ENCODE measurements at regions not wholly inside any gene's neighbourhood (a gene's known extent, or its start where the extent isn't known, plus 50 kb on each side); places are given as distances from the start of the nearest gene placed in this dataset.
"Not testable (repeated sequence)": the region's sequence is repeated elsewhere in the genome, so short reads cannot be mapped to it uniquely, and the experiment has no call there.

GRCh38 chr2:167790781-167791450 lies 456.5 kb downstream of the STK39 start:
- no peak for FAIRE-seq

GRCh38 chr2:167790189-167790588 lies 457.2 kb downstream of the STK39 start:
- no peak for FAIRE-seq

DNA sequence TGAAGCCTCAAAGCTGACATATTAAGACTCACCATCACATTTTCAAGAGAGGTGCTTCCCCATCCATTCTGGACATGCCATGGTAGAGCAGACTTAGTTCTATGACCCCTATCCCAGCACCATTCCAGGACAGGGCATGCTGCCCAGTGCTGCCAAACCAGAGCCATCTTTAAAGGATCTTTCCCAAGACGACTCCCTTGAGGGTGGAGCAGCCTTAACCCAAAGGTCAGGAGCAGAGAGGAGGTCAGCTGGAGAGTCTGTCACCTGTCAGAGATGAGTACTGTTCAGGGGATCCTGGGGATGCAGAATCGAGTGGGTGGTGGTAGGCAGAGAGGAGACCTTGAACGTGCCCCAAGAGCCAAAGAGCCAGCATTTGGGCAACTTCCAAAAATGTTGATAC lies 459.8 kb downstream of the STK39 start:
- FAIRE-seq: no peak

- FAIRE-seq: no peak
Measured at GRCh38 chr2:167787021-167787420, 460.4 kb downstream of the STK39 start.

DNA sequence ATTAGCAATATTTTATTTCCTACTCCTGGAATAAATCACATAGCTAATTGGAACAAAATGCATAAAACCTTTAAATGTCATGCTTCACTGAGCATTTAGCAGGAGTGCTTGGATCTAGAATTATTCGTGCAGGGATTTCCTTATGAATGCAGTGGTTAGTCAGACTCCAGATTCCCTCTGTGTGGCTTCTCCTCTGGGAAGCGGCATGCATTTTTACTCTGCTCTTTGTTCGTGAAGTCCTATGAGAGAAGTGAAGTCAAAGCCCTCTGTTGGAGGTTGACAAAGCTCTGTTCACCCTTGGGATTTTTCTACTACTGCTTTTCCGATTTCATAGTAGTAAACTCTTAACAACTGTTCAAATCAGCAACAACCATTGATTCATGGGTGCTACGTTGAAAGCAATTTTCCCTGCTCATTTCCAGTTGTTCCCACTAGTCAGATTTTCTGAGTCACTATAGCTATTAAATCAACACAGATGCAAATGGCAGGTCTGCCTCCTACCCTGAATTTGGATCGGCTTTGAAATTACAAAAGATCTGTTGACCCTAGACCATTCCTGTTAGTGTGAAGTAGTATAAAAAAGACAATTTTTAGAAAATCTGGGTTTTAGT lies 461.7 kb downstream of the STK39 start:
- no peak for FAIRE-seq

GRCh38 chr2:167784084-167784425 lies 463.3 kb downstream of the STK39 start:
- no peak for FAIRE-seq

- FAIRE-seq: no peak
Measured at GRCh38 chr2:167783261-167784083, 463.9 kb downstream of the STK39 start.

DNA sequence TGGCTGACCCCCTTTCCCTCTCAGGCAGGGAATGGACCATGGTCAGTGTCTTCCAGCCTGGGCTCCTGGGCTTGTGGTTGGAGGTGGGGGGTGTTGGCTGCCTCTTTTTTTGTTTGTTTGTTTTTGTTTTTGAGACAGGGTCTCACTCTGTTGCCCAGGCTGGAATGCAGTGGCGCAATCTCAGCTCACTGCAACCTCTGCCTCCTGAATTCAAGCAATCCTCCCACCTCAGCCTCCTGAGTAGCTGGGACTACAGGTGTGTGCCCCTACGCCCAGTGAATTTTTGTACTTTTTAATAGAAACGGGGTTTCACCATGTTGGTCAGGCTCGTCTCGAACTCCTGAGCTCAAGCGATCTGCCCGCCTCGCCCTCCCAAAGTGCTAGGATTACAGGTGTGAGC lies 465.8 kb downstream of the STK39 start:
- FAIRE-seq: not testable (repeated sequence)

GRCh38 chr2:167776359-167776758 lies 471.0 kb downstream of the STK39 start:
- no peak for FAIRE-seq

- no peak for FAIRE-seq
Measured at GRCh38 chr2:167771628-167772027, 475.8 kb downstream of the STK39 start.

GRCh38 chr2:167769020-167769419 lies 478.4 kb downstream of the STK39 start:
- FAIRE-seq: no peak

DNA sequence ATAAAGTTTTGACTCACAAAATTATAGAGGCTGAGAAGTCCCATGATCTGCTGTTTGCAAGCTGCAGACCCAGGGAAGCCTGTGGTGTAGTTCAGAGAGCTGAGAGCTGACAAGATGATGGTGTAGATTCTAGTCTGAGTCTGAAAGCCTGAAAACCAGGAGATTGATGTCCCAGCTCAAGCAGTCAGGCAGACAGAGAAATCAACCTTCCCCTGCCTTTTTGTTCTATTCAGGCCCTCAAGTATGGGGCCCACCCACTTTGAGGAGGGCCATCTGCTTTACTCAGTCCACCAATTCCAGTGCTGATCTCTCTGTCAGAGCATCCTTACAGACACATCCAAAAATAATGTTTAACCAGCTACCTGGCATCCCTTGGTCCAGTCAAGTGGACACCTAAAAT lies 479.6 kb downstream of the STK39 start:
- no peak for FAIRE-seq

DNA sequence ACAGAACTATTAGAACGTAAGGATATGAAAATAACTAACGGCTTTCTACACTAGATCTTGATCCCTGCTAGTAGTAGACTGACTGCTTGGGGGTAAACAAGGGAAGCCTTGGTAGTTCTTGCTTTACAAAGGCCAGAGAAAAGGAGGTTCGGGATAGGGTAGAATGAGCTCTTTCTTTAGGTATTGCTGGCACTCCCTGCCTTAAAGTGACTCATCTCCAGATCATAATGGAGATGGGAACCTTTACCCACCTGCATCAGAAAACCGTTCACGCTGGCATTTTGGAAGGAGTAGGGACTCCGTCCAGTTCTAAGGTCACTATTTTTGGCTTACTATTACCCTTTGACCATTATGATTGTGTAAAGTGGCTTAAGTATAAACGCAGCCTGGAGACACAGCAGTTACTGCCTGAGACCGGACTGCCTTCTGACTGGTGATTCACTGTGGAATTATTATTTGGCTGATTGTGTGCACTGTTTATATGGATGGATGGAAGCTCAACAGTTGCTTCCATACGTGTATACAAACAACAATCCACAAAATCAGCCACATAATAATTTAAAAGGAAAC lies 482.5 kb downstream of the STK39 start:
- FAIRE-seq: no peak

DNA sequence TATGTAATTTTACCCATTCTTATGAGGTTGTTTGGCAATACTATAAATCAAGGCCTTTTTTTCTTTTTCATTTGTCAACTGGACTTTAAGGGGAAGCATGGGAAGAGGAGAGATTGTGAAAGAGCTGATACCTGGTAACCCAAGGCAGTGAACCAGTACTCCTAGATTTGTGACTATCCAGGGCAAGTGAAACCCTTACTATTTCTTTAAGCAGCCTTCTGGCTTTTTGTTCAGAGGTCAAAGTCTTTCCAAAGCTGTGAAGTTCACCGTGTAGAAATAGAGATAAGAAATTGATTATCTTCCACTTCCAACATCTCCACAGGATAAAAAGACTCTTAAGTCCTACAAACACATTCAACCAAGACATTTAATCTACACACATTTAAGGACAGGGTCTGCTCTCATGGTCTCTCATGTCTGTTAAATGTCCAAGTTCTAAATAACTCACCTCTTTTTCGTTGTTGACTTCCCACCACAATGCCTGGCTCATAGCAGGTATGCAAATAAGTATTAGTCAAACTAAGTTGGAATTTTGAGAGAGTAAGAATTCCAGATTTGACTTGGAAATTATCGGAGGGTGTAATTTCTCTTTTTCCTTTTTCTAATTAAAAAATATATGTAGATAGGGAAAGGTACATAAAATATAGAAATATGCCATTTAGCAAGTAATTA lies 485.8 kb downstream of the STK39 start:
- FAIRE-seq: no peak

DNA sequence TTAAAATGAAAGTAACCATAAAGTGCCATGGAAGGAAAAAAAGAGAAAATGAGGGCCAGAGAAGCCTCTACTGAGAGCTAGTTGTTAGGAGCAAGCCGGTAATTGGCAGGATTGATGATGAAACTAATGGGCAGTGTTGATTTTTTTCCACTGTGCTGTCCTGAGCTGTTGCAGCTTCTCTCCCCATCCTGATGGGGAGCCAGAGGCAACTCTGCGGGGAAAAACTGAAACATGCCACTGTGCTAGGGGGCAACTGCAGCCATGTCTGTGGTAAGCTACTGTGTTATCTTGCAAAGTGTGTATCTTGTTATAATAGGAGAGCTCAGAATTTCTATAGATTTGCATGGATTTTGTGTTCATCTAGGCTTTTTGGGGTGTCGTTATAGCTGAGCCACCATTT lies 487.9 kb downstream of the STK39 start:
- FAIRE-seq: no peak

GRCh38 chr2:167758292-167758691 lies 489.1 kb downstream of the STK39 start:
- FAIRE-seq: no peak

DNA sequence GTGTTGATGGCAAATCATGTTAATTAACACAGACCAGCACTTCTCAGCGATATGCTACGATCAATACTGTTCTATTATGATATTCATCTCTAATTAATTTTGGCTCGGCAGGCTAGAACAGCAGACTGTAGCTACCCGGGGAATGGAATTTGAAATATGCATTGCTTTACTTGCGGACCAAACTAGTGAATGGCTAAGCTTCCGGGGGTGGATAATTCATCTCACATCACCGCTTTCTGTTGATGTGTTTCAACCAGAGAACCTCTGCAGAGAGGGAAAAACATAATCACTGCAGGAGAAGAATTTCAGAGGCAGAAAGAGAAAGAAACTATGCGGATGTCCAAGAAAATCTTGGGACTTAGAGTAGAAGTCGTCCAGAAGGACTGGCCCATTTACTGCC lies 490.9 kb downstream of the STK39 start:
- no peak for FAIRE-seq

- no peak for FAIRE-seq
Measured at GRCh38 chr2:167753142-167753541, 494.3 kb downstream of the STK39 start.

DNA sequence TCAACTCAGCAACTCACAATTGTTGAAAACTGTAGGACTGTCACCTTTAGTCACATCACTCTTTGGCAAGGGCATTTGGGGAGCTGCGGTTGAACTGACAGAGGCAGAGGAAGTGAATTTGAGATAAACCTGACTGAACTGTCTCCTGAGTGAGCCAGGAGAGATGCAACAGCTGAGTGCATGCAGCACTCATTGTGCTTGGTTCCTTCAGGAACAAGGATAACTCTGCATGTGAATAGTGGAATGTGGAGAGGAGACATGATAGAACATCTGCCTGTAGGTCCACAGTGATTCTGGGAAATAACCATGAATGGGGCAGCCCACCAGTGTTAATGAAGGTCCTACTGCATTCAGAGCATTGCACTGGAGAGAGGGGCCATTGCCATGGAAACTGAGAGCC lies 494.7 kb downstream of the STK39 start:
- no peak for FAIRE-seq

- FAIRE-seq: no peak
Measured at GRCh38 chr2:167750675-167751074, 496.7 kb downstream of the STK39 start.

DNA sequence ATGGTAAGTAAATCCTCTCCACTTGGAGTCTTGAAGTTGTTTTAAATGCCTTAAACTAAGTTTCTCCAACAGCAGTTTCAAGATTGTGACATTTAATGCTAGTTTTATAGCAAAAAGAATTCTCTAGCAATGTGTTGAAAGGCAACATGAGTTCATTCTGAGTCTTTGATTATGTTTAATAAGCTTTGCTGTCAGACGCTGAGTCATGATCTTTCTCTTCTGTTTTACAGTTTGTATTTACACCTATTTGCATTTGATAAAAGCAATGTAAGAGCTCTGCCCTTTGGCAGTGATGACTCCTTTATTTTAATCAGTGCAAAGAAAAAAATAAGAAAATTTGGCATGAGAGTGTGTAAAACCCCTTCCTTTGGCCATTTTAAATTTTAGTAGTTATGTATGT lies 497.7 kb downstream of the STK39 start:
- FAIRE-seq: no peak

GRCh38 chr2:167749016-167749415 lies 498.4 kb downstream of the STK39 start:
- no peak for FAIRE-seq

DNA sequence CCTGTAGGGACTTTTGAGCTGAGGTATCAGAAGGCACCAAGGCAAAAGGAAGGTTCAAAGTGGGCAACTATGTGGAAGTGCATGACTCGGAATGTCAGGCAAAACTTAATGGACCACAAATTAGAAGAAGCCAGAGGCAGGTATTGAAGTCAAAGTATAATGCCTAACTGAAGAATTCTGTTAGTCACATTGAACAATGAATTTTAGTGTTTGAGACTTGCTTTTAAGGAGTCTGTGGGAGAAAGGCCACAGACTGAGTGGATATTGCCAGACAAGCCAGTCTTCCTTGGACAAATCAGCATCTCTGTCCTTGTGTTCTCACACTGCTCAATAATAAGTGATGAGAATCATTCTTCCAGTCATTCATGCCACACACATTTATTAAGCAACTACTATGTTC lies 498.9 kb downstream of the STK39 start:
- no peak for FAIRE-seq
